ENCODE measurements at regions not wholly inside any gene's neighbourhood (a gene's known extent, or its start where the extent isn't known, plus 50 kb on each side); places are given as distances from the start of the nearest gene placed in this dataset.
"Not testable (repeated sequence)": the region's sequence is repeated elsewhere in the genome, so short reads cannot be mapped to it uniquely, and the experiment has no call there.

GRCh38 chr10:62597226-62597625 lies 207.3 kb upstream of the ADO start:
- DNase-seq, result no peak

- DNase-seq, result no peak
These were observed 205.4 kb upstream of the ADO start for GRCh38 chr10:62599161-62599560.

GRCh38 chr10:62606551-62606950 lies 198.0 kb upstream of the ADO start:
- DNase-seq, result not testable (repeated sequence)

- DNase-seq, result not testable (repeated sequence)
These were observed 196.2 kb upstream of the ADO start for GRCh38 chr10:62608189-62608875.

GRCh38 chr10:62610649-62611229 lies 193.8 kb upstream of the ADO start:
- peak; percentile 84 for DNase-seq

- no peak for DNase-seq
These were observed 191.1 kb upstream of the ADO start for GRCh38 chr10:62613424-62613823.

GRCh38 chr10:62613859-62614258 lies 190.7 kb upstream of the ADO start:
- DNase-seq, result no peak

- no peak for DNase-seq
These were observed 189.9 kb upstream of the ADO start for GRCh38 chr10:62614389-62615157.

- DNase-seq, result no peak
These were observed 187.5 kb upstream of the ADO start for GRCh38 chr10:62616885-62617590.

GRCh38 chr10:62617652-62618051 lies 186.9 kb upstream of the ADO start:
- DNase-seq, result no peak

- DNase-seq, result no peak
These were observed 186.5 kb upstream of the ADO start for GRCh38 chr10:62618054-62618453.

- no peak for DNase-seq
These were observed 185.7 kb upstream of the ADO start for GRCh38 chr10:62618576-62619412.

GRCh38 chr10:62619413-62619738 lies 185.1 kb upstream of the ADO start:
- no peak for DNase-seq

GRCh38 chr10:62620491-62620890 lies 184.0 kb upstream of the ADO start:
- no peak for DNase-seq

- no peak for DNase-seq
These were observed 181.3 kb upstream of the ADO start for GRCh38 chr10:62623223-62623622.

- no peak for DNase-seq
These were observed 179.0 kb upstream of the ADO start for GRCh38 chr10:62625484-62625883.

GRCh38 chr10:62626079-62626478 lies 178.4 kb upstream of the ADO start:
- DNase-seq, result no peak

- no peak for DNase-seq
These were observed 177.7 kb upstream of the ADO start for GRCh38 chr10:62626817-62627216.

- DNase-seq, result no peak
These were observed 176.5 kb upstream of the ADO start for GRCh38 chr10:62627983-62628382.

GRCh38 chr10:62631241-62631640 lies 173.3 kb upstream of the ADO start:
- no peak for DNase-seq

- peak; percentile 67 for DNase-seq
These were observed 172.3 kb upstream of the ADO start for GRCh38 chr10:62632071-62632809.

GRCh38 chr10:62633976-62634375 lies 170.5 kb upstream of the ADO start:
- no peak for DNase-seq

Data from activated CD4-positive, alpha-beta T cell treated with anti-CD3 and anti-CD28 coated beads for 4 hours (primary cell).